GM12892 (cell line): ENCODE measurements at regions not wholly inside any gene's neighbourhood (a gene's known extent, or its start where the extent isn't known, plus 50 kb on each side); places are given as distances from the start of the nearest gene placed in this dataset.

Experiments
- DNase-seq: peaks from one replicate; pipeline ENCODE4 v3.0.0; 2011; ENCODE audit not compliant: insufficient read length
- FAIRE-seq: peaks from 2 replicates; lab custom pipeline; 2011; peaks lifted over from hg19 to GRCh38; lab: Jason Lieb, UNC
- POLR2A ChIP-seq: IDR thresholded peaks from 2 replicates; pipeline ENCODE4 v1.6.1; 2011; ENCODE audit warnings: low read depth, low read length, control low read depth
- POLR2AphosphoS5 ChIP-seq: IDR thresholded peaks from 2 replicates; pipeline ENCODE4 v1.6.1; 2011; ENCODE audit warnings: low read depth, low read length, control low read depth
- TAF1 ChIP-seq: IDR thresholded peaks from 2 replicates; pipeline ENCODE4 v1.6.1; 2011; ENCODE audit warnings: low read depth, mild to moderate bottlenecking, control low read depth, low read length, borderline replicate concordance

GRCh38 chr1:198969981-198970380, 331.1 kb downstream of the PTPRC start:
- TF ChIP-seq POLR2AphosphoS5 (no peak), TAF1 (no peak), POLR2A (no peak)
- FAIRE-seq (no peak), DNase-seq (no peak)

- DNase-seq: no peak
- TF ChIP-seq POLR2AphosphoS5 (no peak), POLR2A (no peak), TAF1 (no peak)
- FAIRE-seq: no peak
These were observed 332.1 kb downstream of the PTPRC start for GRCh38 chr1:198970916-198971315.

GRCh38 chr1:198977909-198978308, 339.1 kb downstream of the PTPRC start:
- TF ChIP-seq POLR2AphosphoS5: no peak
- no peak for TF ChIP-seq TAF1
- TF ChIP-seq POLR2A: no peak
- FAIRE-seq (no peak), DNase-seq (no peak)

- DNase-seq: no peak
- no peak for TF ChIP-seq TAF1
- no peak for TF ChIP-seq POLR2AphosphoS5
- no peak for TF ChIP-seq POLR2A
- no peak for FAIRE-seq
These were observed 339.7 kb downstream of the PTPRC start for GRCh38 chr1:198978523-198978922.

- no peak for DNase-seq
- TF ChIP-seq POLR2A (no peak), TAF1 (no peak), POLR2AphosphoS5 (no peak)
- FAIRE-seq: no peak
These were observed 347.2 kb downstream of the PTPRC start for GRCh38 chr1:198986036-198986435.

GRCh38 chr1:198986442-198986841, 347.6 kb downstream of the PTPRC start:
- TF ChIP-seq POLR2AphosphoS5 (no peak), TAF1 (no peak)
- no peak for FAIRE-seq

GRCh38 chr1:199002661-199003060, 363.8 kb downstream of the PTPRC start:
- TF ChIP-seq POLR2A: no peak
- TF ChIP-seq TAF1: no peak
- TF ChIP-seq POLR2AphosphoS5: no peak
- FAIRE-seq: no peak
- DNase-seq: no peak

More at GRCh38 chr1:198986442-198986841, 347.6 kb downstream of the PTPRC start:
- no peak for DNase-seq

- FAIRE-seq: no peak
- no peak for TF ChIP-seq POLR2AphosphoS5
- no peak for TF ChIP-seq TAF1
- no peak for TF ChIP-seq POLR2A
- DNase-seq: no peak
These were observed 368.6 kb downstream of the PTPRC start for GRCh38 chr1:199007423-199007822.

- TF ChIP-seq POLR2A (no peak), TAF1 (no peak), POLR2AphosphoS5 (no peak)
- DNase-seq (no peak), FAIRE-seq (no peak)
These were observed 370.6 kb downstream of the PTPRC start for GRCh38 chr1:199009447-199009846.

GRCh38 chr1:199010492-199010891, 371.7 kb downstream of the PTPRC start:
- no peak for DNase-seq
- FAIRE-seq: no peak
- TF ChIP-seq POLR2A (no peak), TAF1 (no peak), POLR2AphosphoS5 (no peak)

- DNase-seq (no peak), FAIRE-seq (peak; percentile 17)
- TF ChIP-seq TAF1 (no peak), POLR2AphosphoS5 (no peak), POLR2A (no peak)
These were observed 372.1 kb downstream of the PTPRC start for GRCh38 chr1:199010933-199011332.

GRCh38 chr1:199015799-199016198, 377.0 kb downstream of the PTPRC start:
- DNase-seq (no peak), FAIRE-seq (no peak)
- TF ChIP-seq POLR2A (no peak), POLR2AphosphoS5 (no peak), TAF1 (no peak)

- TF ChIP-seq TAF1: no peak
- TF ChIP-seq POLR2AphosphoS5: no peak
- no peak for TF ChIP-seq POLR2A
- FAIRE-seq: no peak
- DNase-seq: no peak
These were observed 379.8 kb downstream of the PTPRC start for GRCh38 chr1:199018471-199019135.

GRCh38 chr1:199020051-199020450, 381.2 kb downstream of the PTPRC start:
- FAIRE-seq (no peak), DNase-seq (no peak)
- TF ChIP-seq TAF1: no peak
- TF ChIP-seq POLR2A: no peak
- TF ChIP-seq POLR2AphosphoS5: no peak
